ENCODE measurements at regions not wholly inside any gene's neighbourhood (a gene's known extent, or its start where the extent isn't known, plus 50 kb on each side); places are given as distances from the start of the nearest gene placed in this dataset.

GRCh38 chr3:36192901-36193300 lies 187.4 kb upstream of the STAC start:
- DNase-seq (ENCODE audit: low read depth, low spot score): no peak

GRCh38 chr3:36193448-36193847 lies 186.9 kb upstream of the STAC start:
- no peak for DNase-seq (ENCODE audit: low read depth, low spot score)

DNA sequence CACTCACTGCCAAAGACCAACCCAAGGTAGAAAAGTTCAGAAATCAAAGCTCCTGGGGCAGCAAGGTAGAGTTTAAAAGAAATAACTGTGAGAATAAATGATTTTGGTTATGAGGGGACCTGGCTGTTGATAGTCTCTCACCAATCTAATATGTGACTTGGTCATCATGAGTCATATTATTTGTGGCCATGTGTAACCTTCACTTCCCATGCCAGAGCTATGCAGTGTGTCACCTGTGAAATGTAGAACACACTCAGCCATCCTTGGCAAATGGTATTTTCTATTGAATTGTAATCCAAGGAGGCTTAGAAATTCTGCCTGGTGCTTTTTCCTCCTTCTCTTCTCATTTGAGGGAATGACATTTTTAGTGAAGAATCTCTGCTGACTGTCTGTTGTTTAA lies 184.2 kb upstream of the STAC start:
- DNase-seq (ENCODE audit: low read depth, low spot score): no peak

GRCh38 chr3:36197151-36197550 lies 183.2 kb upstream of the STAC start:
- no peak for DNase-seq (ENCODE audit: low read depth, low spot score)

- no peak for DNase-seq (ENCODE audit: low read depth, low spot score)
Observed at GRCh38 chr3:36201546-36201945, 178.8 kb upstream of the STAC start.

- DNase-seq (ENCODE audit: low read depth, low spot score): no peak
Observed at GRCh38 chr3:36206956-36207580, 173.2 kb upstream of the STAC start.

DNA sequence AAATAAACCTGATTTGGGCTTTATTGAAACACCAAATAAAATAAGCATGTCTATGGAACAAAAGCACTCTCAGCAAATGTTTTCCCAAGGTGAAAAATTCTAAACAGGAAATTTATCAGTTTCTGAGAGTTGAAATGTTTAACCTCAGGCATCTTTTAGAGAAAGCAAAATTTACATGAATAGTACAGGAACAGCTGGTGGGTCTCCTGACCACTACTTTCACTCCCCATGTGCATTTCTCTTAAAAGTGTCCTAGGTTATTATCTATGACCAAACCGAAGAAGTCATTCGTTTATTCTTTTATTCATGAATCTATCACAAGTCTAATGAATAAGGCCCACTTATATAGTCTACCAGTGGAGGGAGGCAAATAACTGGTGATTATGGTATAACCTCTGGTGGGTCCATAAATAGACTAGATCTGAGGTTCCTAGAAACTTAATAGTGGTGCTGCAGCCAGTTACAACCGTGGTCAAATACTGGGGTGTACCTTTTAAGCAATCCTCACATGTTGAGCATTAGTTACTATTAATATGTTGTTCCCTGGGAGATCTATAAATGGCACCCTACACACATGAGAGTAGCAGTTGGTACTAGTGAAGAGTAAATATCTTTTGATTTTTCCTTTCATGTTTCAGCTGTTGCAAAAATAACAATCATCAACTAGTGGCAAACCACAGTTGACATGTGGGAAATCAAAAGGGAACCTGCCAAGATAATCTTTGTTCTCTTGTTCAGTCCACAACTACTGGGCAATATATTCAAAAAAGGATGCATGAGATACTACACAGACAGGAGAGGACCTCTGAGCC lies 169.3 kb upstream of the STAC start:
- DNase-seq (ENCODE audit: low read depth, low spot score): no peak

- no peak for DNase-seq (ENCODE audit: low read depth, low spot score)
Observed at GRCh38 chr3:36211652-36211999, 168.7 kb upstream of the STAC start.

DNA sequence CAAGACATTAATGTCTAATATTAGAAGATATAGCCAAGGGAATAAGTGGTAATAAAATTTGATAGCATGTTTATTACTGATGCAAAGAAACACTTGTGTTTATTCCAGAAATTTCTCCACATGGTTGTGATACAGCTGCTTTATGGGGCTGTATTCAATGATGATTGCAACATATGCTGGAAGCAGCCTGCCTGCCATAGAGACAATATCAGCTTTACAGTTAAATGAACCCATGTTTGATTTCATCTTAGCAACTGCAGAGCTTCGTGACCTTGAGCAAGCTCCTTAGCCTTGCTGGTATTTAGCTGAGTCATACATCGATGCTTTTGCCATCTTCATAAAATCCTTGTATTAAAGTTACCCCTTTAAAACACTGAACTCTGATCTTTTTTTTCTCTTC lies 168.1 kb upstream of the STAC start:
- DNase-seq (ENCODE audit: low read depth, low spot score): no peak

DNA sequence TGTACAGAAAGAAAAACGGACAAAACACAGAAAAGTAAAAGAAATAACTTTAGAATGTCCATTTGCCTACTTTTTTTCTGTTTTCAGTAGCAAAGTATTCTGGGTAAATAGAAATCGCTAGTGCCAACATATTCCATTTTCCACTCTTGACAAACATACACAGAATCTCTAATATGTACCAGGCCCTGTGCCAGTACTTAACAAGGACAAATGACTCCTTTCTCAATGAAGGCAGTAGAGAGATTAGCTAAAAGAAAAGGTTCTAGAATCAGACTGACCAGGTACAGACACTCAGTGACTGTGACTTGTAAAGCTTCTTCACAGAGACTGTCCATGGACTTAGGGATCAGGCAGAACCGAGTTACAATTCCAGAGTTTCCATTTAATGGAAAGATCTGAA lies 165.8 kb upstream of the STAC start:
- no peak for DNase-seq (ENCODE audit: low read depth, low spot score)

DNA sequence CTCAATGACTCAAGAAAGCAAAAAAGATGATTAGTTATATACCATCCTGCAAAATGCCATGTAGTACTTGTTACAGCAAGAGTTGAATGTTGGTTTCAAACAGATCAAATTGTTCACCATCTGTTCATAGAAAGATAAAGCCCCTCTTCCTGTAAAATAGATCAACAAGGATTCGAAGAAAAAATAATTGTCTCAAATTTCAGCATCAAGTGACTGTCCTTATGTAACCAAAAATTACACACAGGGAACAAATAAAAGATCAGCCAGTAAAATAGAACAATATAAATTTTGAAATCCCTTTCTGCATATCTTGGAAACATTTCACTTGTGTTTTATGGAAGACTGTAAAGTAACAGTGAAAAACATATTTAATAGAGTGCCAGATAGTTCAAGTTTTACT lies 165.1 kb upstream of the STAC start:
- DNase-seq (ENCODE audit: low read depth, low spot score): no peak

- DNase-seq (ENCODE audit: low read depth, low spot score): no peak
Observed at GRCh38 chr3:36219398-36219797, 160.9 kb upstream of the STAC start.

DNA sequence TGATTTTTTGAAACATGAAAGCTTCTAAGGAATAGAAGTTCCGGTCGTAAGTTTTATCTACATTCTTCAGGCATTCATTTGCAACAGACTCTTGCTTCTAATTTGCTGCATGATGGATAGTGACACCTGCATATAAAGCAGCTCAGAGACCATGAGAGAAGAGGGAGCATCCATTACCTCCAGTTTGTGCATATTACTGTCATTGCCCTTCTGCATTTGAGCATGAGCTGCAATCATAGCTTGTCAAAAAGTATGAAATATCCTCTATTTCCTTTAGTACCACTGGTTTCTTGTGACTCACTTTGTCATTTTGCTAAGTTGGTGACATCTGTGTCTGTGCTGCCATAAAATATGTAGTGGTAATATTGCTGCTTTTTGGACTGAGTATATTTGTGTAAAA lies 160.1 kb upstream of the STAC start:
- DNase-seq (ENCODE audit: low read depth, low spot score): no peak

GRCh38 chr3:36221975-36222374 lies 158.3 kb upstream of the STAC start:
- DNase-seq (ENCODE audit: low read depth, low spot score): no peak

- DNase-seq (ENCODE audit: low read depth, low spot score): no peak
Observed at GRCh38 chr3:36227980-36228379, 152.3 kb upstream of the STAC start.

- no peak for DNase-seq (ENCODE audit: low read depth, low spot score)
Observed at GRCh38 chr3:36229496-36229895, 150.8 kb upstream of the STAC start.

GRCh38 chr3:36232797-36233489 lies 147.4 kb upstream of the STAC start:
- DNase-seq (ENCODE audit: low read depth, low spot score): no peak

GRCh38 chr3:36244728-36245127 lies 135.6 kb upstream of the STAC start:
- DNase-seq (ENCODE audit: low read depth, low spot score): no peak

DNA sequence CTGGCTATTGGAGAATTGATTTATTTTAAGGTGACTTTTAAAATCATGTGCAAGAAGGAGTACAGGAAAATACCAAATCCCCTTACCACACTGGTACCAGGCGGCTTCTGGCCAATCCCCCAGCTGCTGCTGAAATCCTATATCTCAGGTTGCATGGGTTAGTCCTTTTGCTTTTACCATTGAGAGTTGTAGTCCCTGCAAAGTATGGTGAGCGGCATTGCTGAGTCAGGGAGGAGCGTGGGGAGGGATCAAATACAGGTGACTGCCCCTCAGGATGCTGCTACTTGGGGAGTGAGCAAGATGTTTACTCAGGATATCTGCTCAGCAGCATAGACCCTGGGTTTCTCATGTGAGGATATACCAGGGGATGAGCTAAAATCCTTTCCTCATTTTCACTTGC lies 131.9 kb upstream of the STAC start:
- DNase-seq (ENCODE audit: low read depth, low spot score): no peak

GRCh38 chr3:36250191-36250590 lies 130.1 kb upstream of the STAC start:
- no peak for DNase-seq (ENCODE audit: low read depth, low spot score)

DNA sequence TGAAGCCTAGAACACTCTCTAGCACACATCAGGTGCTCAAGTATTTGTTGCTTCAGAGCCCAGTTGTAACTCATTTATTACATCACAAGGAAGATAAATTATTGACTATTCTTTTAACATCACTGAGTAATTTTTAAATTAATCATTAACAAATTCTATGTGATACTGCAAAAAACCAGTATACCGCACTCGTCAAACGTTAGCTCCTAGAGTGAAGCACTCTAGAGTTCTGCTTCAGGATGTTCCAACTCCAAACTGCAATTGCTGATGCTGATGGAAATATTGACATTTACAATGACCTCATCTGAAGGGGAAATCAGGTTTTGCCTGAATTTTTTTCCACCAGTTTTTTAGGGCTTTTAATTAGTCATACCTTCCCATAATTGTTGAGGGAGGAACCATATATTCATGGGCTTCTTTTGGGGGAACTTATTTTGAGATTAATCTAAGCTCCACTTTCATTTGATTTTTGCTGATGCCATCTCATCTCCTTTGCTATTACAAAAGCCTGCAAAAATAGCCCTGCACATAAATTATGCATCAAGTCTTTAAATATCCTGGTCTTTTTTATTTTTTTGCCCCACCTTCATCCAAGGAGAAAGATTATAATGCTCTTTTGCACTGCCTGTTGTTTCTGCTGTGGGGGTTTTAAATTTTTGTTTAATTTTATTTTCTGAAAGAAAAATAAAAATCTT lies 123.0 kb upstream of the STAC start:
- no peak for DNase-seq (ENCODE audit: low read depth, low spot score)

- DNase-seq (ENCODE audit: low read depth, low spot score): no peak
Observed at GRCh38 chr3:36258421-36258820, 121.9 kb upstream of the STAC start.
